Keratinocyte (primary cell): ENCODE measurements at regions not wholly inside any gene's neighbourhood (a gene's known extent, or its start where the extent isn't known, plus 50 kb on each side); places are given as distances from the start of the nearest gene placed in this dataset.

ENCODE experiments used
- DNase-seq: peaks from one replicate; pipeline ENCODE4 v3.0.0-alpha.2; 2011; ENCODE audit warnings: low read depth, missing footprints, low spot score
- FAIRE-seq: peaks from 2 replicates; lab custom pipeline; 2011; peaks lifted over from hg19 to GRCh38; lab: Jason Lieb, UNC
- H2AFZ ChIP-seq: 2 replicates; pipeline ENCODE4 v1.6.0; 2012; ENCODE audit warnings: low read length, control low read depth, inconsistent platforms; ENCODE audit not compliant: control insufficient read depth
- H3K27ac ChIP-seq: 2 replicates; pipeline ENCODE4 v1.5.1; 2011; ENCODE audit warnings: low read length; ENCODE audit not compliant: control insufficient read depth, insufficient read depth
- H3K27me3 ChIP-seq: 3 replicates; pipeline ENCODE4 v1.6.0; 2011; ENCODE audit warnings: low read length; ENCODE audit not compliant: control insufficient read depth, insufficient read depth; ENCODE audit errors: extremely low read depth
- H3K36me3 ChIP-seq, 2 experiments: 2 replicates in 1 of 2; 3 replicates in 1 of 2; pipeline ENCODE4 v1.5.1; 2011; ENCODE audit warnings: low read length in 2 of 2, mild to moderate bottlenecking in 1 of 2; ENCODE audit not compliant: control insufficient read depth in 2 of 2, insufficient read depth in 2 of 2; ENCODE audit errors: extremely low read depth in 1 of 2
- H3K4me1 ChIP-seq: 3 replicates; pipeline ENCODE4 v1.5.1; 2011; ENCODE audit warnings: low read length; ENCODE audit not compliant: control insufficient read depth, insufficient read depth; ENCODE audit errors: extremely low read depth
- H3K4me2 ChIP-seq: 3 replicates; pipeline ENCODE4 v1.6.0; 2011; ENCODE audit warnings: low read depth, low read length; ENCODE audit not compliant: control insufficient read depth, insufficient read depth; ENCODE audit errors: extremely low read depth
- H3K4me3 ChIP-seq, 3 experiments: fragments of 200-600 bp in 1 of 3; sonication (generic) in 1 of 3; 2 replicates in 2 of 3; 3 replicates in 1 of 3; pipeline ENCODE4 v1.5.1; 2011 to 2016; ENCODE audit warnings: low read length in 3 of 3, mild to moderate bottlenecking in 3 of 3, control low read depth in 2 of 3, inconsistent platforms in 1 of 3, low read depth in 1 of 3, mixed read lengths in 1 of 3, mixed run types in 1 of 3, moderate library complexity in 1 of 3; ENCODE audit not compliant: control insufficient read depth in 2 of 3, insufficient read depth in 2 of 3; ENCODE audit errors: extremely low read depth in 1 of 3
- H3K79me2 ChIP-seq: 2 replicates; pipeline ENCODE4 v1.6.0; 2012; ENCODE audit warnings: low read length; ENCODE audit not compliant: control insufficient read depth, insufficient read depth
- H3K9ac ChIP-seq: 3 replicates; pipeline ENCODE4 v1.6.0; 2011; ENCODE audit warnings: low read length; ENCODE audit not compliant: control insufficient read depth, insufficient read depth; ENCODE audit errors: extremely low read depth
- H3K9me1 ChIP-seq: 3 replicates; pipeline ENCODE4 v1.6.0; 2011; ENCODE audit warnings: low read length; ENCODE audit not compliant: control insufficient read depth, insufficient read depth; ENCODE audit errors: extremely low read depth
- H3K9me3 ChIP-seq: 2 replicates; pipeline ENCODE4 v1.5.1; 2012; ENCODE audit warnings: low read depth, low read length; ENCODE audit not compliant: control insufficient read depth
- H4K20me1 ChIP-seq: 3 replicates; pipeline ENCODE4 v1.6.0; 2011; ENCODE audit warnings: low read length; ENCODE audit not compliant: control insufficient read depth, insufficient read depth; ENCODE audit errors: extremely low read depth
- CTCF ChIP-seq, 3 experiments: IDR thresholded peaks in 1 of 3; conservative IDR thresholded peaks in 1 of 3; optimal IDR thresholded peaks in 1 of 3; 2 replicates in 2 of 3; 3 replicates in 1 of 3; pipeline versions ENCODE3 to v1.5.1; 2011; ENCODE audit warnings: low read length in 3 of 3, mild to moderate bottlenecking in 3 of 3, moderate library complexity in 2 of 3, control low read depth in 1 of 3, inconsistent platforms in 1 of 3; ENCODE audit not compliant: insufficient read depth in 2 of 3; ENCODE audit errors: extremely low read depth in 1 of 3
- EZH2 ChIP-seq: IDR thresholded peaks from one replicate; pipeline ENCODE4 v1.6.1; 2012; ENCODE audit warnings: inconsistent platforms, mild to moderate bottlenecking, low read length, moderate library complexity
- dilution Hi-C: fragments of 300-500 bp; cut with MboI; formaldehyde crosslinking; loops from one replicate; pipeline ENCODE4 v1.7.0; 2020; ENCODE audit warnings: low sequenced_read_pairs; ENCODE audit not compliant: extremely low pct_ligation_motif_present

GRCh38 chr2:187890690-187891089 is 336.5 kb upstream of the TFPI start:
- Histone ChIP-seq H3K9me1 (no peaks in the 10 kb centered on the region), H3K9me3 (no peaks in the 10 kb centered on the region), H3K79me2 (no peaks in the 10 kb centered on the region), H3K4me2 (no peak overlapping the region), H3K36me3 (no peaks in the 10 kb centered on the region), H3K9ac (no peak overlapping the region), H3K27me3 (no peaks in the 10 kb centered on the region), H3K4me1 (no peaks in the 10 kb centered on the region), H3K27ac (no peak overlapping the region), H4K20me1 (no peaks in the 10 kb centered on the region), H2AFZ (peak overlapping the region; percentile 16), H3K4me3 (no peak overlapping the region)
- TF ChIP-seq CTCF (optimal IDR thresholded peaks at IDR 0.05 in 1 of 3, IDR thresholded peaks at IDR 0.05 in 1 of 3, conservative IDR thresholded peaks at IDR 0.05 in 1 of 3; ENCODE audit: extremely low read depth in 1 of 3, insufficient read depth in 2 of 3, low read length in 3 of 3) = no peak
- TF ChIP-seq EZH2 = no peak
- no peak for DNase-seq
- dilution Hi-C loops = no loop called here
- peak; percentile 44 for FAIRE-seq

- DNase-seq (no peak), FAIRE-seq (no peak)
- dilution Hi-C loops = no loop called here
These were observed 345.8 kb upstream of the TFPI start for GRCh38 chr2:187900021-187900420.

More at GRCh38 chr2:187900021-187900420, 345.8 kb upstream of the TFPI start:
- Histone ChIP-seq H3K79me2 (no peaks in the 10 kb centered on the region), H3K9ac (no peak overlapping the region), H3K4me2 (no peak overlapping the region), H3K9me3 (no peaks in the 10 kb centered on the region), H3K36me3 (no peaks in the 10 kb centered on the region), H3K27ac (no peak overlapping the region), H3K27me3 (no peaks in the 10 kb centered on the region), H3K4me3 (no peak overlapping the region), H4K20me1 (no peaks in the 10 kb centered on the region), H3K4me1 (no peaks in the 10 kb centered on the region), H3K9me1 (no peaks in the 10 kb centered on the region), H2AFZ (no peak overlapping the region)
- TF ChIP-seq EZH2 = no peak
- TF ChIP-seq CTCF (optimal IDR thresholded peaks at IDR 0.05 in 1 of 3, IDR thresholded peaks at IDR 0.05 in 1 of 3, conservative IDR thresholded peaks at IDR 0.05 in 1 of 3; ENCODE audit: extremely low read depth in 1 of 3, insufficient read depth in 2 of 3, low read length in 3 of 3) = no peak
